Activated naive CD8-positive, alpha-beta T cell treated with anti-CD3 and anti-CD28 coated beads, Interleukin-2, amount 10 ng/mL, durations not matched to agents 7 days and 5 days (primary cell): ENCODE measurements at regions not wholly inside any gene's neighbourhood (a gene's known extent, or its start where the extent isn't known, plus 50 kb on each side); places are given as distances from the start of the nearest gene placed in this dataset.

Source experiments
- ATAC-seq: fragments of 150-1000 bp; cut with Tn5 transposase; one replicate; pipeline ENCODE4 v1.10.0; 2021; ENCODE audit warnings: low read depth, moderate library complexity
- POLR2A ChIA-PET: fragments of 350-600 bp; sonication (Branson Sonifier 250); formaldehyde crosslinking; loops from one replicate; lab custom pipeline; 2021; ENCODE audit warnings: antibody characterized with exemption; lab: Charles Lee
- DNase-seq: peaks from one replicate; pipeline ENCODE4 v3.0.0; 2021
- H3K27ac Mint-ChIP-seq: one replicate; pipeline ENCODE4 v1.8.0; 2022; ENCODE audit warnings: mild to moderate bottlenecking, mixed read lengths
- H3K27me3 Mint-ChIP-seq: one replicate; pipeline ENCODE4 v1.8.0; 2022; ENCODE audit warnings: mild to moderate bottlenecking, moderate library complexity, mixed read lengths
- H3K36me3 Mint-ChIP-seq: one replicate; pipeline ENCODE4 v1.8.0; 2021; ENCODE audit warnings: mild to moderate bottlenecking, mixed read lengths
- H3K4me1 Mint-ChIP-seq: one replicate; pipeline ENCODE4 v1.8.0; 2021; ENCODE audit warnings: mixed read lengths
- H3K4me3 Mint-ChIP-seq: one replicate; pipeline ENCODE4 v1.8.0; 2022; ENCODE audit warnings: mild to moderate bottlenecking, moderate library complexity, mixed read lengths
- H3K9me3 Mint-ChIP-seq: one replicate; pipeline ENCODE4 v1.8.0; 2021; ENCODE audit warnings: mixed read lengths

DNA sequence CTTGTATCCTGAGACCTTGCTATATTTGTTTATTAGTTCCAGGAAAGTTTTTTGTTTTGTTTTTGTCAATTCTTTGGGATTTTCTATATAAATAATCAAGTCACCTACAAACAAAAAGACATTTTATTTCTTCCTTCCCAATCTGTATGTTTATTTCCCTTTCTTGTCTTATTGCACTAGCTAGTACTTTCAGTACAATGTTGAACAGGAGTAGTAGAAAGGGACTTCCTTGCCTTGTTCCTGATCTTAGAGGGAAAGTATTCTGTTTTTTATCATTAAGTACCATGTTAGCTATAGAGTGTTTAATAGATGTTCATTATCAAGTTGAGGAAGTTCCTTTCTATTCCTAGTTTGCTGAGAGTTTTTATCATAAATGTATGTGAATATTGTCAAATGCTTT, 119.5 kb upstream of the TLE4 start:
- Mint-ChIP-seq H3K27me3 (peaks cover 5% of the 10 kb centered on the region), H3K27ac (no peak overlapping the region)

GRCh38 chr9:79461712-79462111, 110.1 kb upstream of the TLE4 start:
- Mint-ChIP-seq H3K27ac (no peak overlapping the region), H3K36me3 (no peaks in the 10 kb centered on the region), H3K4me3 (no peak overlapping the region), H3K27me3 (no peaks in the 10 kb centered on the region), H3K4me1 (no peaks in the 10 kb centered on the region), H3K9me3 (no peaks in the 10 kb centered on the region)
- ATAC-seq (no peak), DNase-seq (no peak)
- POLR2A ChIA-PET, result no interaction called here

More for the DNA sequence above, 119.5 kb upstream of the TLE4 start:
- Mint-ChIP-seq H3K4me1 (no peaks in the 10 kb centered on the region), H3K9me3 (peaks cover 4% of the 10 kb centered on the region), H3K36me3 (peaks cover 3% of the 10 kb centered on the region), H3K4me3 (no peak overlapping the region)
- no peak for DNase-seq
- POLR2A ChIA-PET, result no interaction called here
- ATAC-seq, result no peak

GRCh38 chr9:79465156-79465555, 106.6 kb upstream of the TLE4 start:
- DNase-seq, result no peak
- ATAC-seq, result no peak
- H3K4me3 Mint-ChIP-seq, result no peak overlapping the region
- H3K9me3 Mint-ChIP-seq, result peaks cover 2% of the 10 kb centered on the region
- no peak overlapping the region for H3K27ac Mint-ChIP-seq
- H3K4me1 Mint-ChIP-seq, result peaks cover 14% of the 10 kb centered on the region
- H3K27me3 Mint-ChIP-seq, result no peaks in the 10 kb centered on the region
- H3K36me3 Mint-ChIP-seq, result peaks cover 3% of the 10 kb centered on the region
- POLR2A ChIA-PET, result no interaction called here

DNA sequence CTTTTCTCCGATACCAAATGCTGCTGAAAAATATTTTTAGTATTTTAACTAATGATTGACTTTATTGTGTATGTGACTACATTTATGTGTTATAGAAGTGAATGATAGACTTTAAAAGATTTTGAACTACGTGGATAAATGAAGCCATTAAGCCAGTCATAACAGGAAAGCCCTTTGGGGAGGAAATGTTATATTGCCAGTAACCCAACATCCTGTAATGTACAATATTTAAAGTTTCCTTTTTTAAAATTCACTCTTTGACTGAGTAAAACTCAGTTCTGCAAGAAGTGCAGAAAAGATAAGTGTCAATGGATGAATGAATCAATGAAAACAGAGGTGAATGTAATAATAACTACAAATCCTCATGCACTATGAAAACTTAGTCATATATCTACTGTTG, 102.6 kb upstream of the TLE4 start:
- H3K4me3 Mint-ChIP-seq, result no peak overlapping the region
- POLR2A ChIA-PET, result interaction anchor here (0.5 kb wide), 1 partner anchor 980 kb away, joined by 4 read pairs; no protein-coding TSS in a partner anchor

GRCh38 chr9:79470954-79471353, 100.8 kb upstream of the TLE4 start:
- POLR2A ChIA-PET, result interaction anchor here (1.7 kb wide), 1 partner anchor 101 kb away, joined by 11 read pairs; the partner anchor contains the start of gene TLE4
- Mint-ChIP-seq H3K9me3 (peaks cover 2% of the 10 kb centered on the region), H3K4me3 (no peak overlapping the region), H3K4me1 (peaks cover 35% of the 10 kb centered on the region), H3K27me3 (no peaks in the 10 kb centered on the region), H3K36me3 (peaks cover 3% of the 10 kb centered on the region), H3K27ac (no peak overlapping the region)
- no peak for ATAC-seq
- DNase-seq, result no peak

More for the DNA sequence above, 102.6 kb upstream of the TLE4 start:
- DNase-seq (no peak), ATAC-seq (peak; percentile 46)
- Mint-ChIP-seq H3K36me3 (peaks cover 3% of the 10 kb centered on the region), H3K27ac (no peak overlapping the region), H3K9me3 (peaks cover 2% of the 10 kb centered on the region), H3K27me3 (no peaks in the 10 kb centered on the region), H3K4me1 (peaks cover 35% of the 10 kb centered on the region)

GRCh38 chr9:79471580-79472543, 99.9 kb upstream of the TLE4 start:
- H3K9me3 Mint-ChIP-seq, result peaks cover 2% of the 10 kb centered on the region
- no peaks in the 10 kb centered on the region for H3K27me3 Mint-ChIP-seq
- H3K4me3 Mint-ChIP-seq, result peak overlapping the region; percentile 25
- DNase-seq (no peak), ATAC-seq (peak; percentile 80)
- H3K36me3 Mint-ChIP-seq, result peaks cover 3% of the 10 kb centered on the region
- POLR2A ChIA-PET, result interaction anchor here (1.4 to 1.7 kb wide), 2 partner anchors 100 kb away, joined by 9 to 11 read pairs; partner anchors contain the start of gene TLE4
- H3K4me1 Mint-ChIP-seq, result peaks cover 35% of the 10 kb centered on the region
- H3K27ac Mint-ChIP-seq, result peak overlapping the region; percentile 68

DNA sequence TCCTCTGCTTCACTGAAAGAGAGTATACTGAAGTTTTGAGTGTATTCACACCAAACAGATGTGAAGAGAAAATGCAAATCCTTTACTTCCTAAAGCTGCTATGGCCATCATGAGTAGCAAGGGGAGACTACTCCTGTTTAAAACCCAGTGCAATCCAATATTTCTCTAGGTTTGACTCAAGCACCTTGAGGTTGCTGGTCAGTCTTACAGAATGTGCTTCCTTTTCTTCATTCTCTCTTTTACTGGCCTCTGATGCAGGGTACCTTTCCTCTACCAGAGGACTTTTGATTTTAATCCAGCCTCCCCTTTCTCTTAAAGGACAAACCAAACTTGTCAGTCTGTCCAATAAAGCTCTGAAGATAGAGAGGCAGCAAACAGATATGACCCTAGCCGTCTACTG, 98.1 kb upstream of the TLE4 start:
- Mint-ChIP-seq H3K4me1 (peaks cover 38% of the 10 kb centered on the region), H3K27me3 (no peaks in the 10 kb centered on the region), H3K4me3 (no peak overlapping the region), H3K36me3 (peaks cover 2% of the 10 kb centered on the region), H3K27ac (no peak overlapping the region), H3K9me3 (no peaks in the 10 kb centered on the region)
- POLR2A ChIA-PET, result no interaction called here
- no peak for DNase-seq
- ATAC-seq, result no peak

- H3K4me1 Mint-ChIP-seq, result peaks cover 23% of the 10 kb centered on the region
- POLR2A ChIA-PET, result no interaction called here
- no peak overlapping the region for H3K27ac Mint-ChIP-seq
- no peak overlapping the region for H3K4me3 Mint-ChIP-seq
- no peaks in the 10 kb centered on the region for H3K9me3 Mint-ChIP-seq
- no peak for DNase-seq
- no peaks in the 10 kb centered on the region for H3K36me3 Mint-ChIP-seq
- H3K27me3 Mint-ChIP-seq, result no peaks in the 10 kb centered on the region
- ATAC-seq, result no peak
Observed at GRCh38 chr9:79477241-79477840, 94.4 kb upstream of the TLE4 start.

DNA sequence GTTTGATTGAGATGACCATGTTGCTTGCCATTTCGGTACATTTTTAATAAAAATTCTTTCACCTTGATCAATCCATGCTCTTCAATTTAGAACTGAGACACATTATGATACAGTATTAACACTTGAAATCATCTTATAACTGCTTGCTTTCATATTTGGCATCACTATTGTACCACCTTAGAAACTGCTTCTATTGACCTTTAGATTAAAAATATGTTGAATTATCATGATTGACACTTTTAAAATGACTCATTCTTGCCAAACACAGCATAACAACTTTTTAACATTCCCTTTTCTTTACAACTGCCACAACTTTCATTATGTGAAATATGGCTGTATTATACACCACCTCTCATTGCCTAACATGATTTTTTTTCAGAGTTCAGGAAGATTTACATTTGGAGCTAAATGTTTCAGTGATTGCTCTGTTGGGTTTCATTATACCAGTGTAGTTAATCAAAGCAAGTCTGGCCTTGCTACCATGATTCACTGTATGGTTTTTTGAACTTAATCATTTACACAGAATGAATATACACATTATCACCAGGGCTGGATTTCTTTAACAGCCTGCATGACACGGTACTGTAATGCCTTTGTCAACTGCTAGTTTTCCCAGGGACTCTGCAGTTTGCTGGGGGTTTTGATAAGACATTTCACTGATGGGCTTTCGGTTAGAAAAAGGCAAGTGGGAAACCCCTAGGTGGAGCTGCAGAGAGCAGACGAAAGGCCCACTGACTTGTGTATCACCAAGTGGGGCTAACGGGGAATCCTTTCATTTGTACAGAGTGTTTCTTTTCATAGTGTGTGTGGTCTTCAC, 93.6 kb upstream of the TLE4 start:
- H3K9me3 Mint-ChIP-seq, result no peaks in the 10 kb centered on the region
- ATAC-seq (peak; percentile 60), DNase-seq (no peak)
- H3K36me3 Mint-ChIP-seq, result no peaks in the 10 kb centered on the region
- no peak overlapping the region for H3K27ac Mint-ChIP-seq
- H3K4me1 Mint-ChIP-seq, result peaks cover 16% of the 10 kb centered on the region
- POLR2A ChIA-PET, result no interaction called here
- no peak overlapping the region for H3K4me3 Mint-ChIP-seq
- no peaks in the 10 kb centered on the region for H3K27me3 Mint-ChIP-seq

DNA sequence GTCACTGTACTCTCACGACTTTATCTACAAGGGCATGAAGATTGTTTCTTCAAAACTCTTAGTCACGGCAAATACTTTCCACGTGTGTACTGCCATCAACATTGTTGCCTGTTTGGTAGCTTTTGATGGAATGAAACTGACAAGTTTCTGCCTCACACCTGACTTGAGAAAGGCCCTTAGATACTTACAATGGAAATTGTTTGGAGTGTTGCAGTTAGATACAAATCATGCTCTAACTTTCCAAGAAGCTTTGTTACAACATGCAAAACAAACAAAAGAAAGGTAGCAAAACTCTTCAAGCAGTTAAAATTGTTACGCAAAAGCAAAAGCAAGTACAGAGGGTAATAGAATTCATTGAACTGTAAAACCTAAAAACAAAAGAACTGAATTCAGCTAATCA, 91.1 kb upstream of the TLE4 start:
- ATAC-seq (no peak), DNase-seq (no peak)
- peaks cover 9% of the 10 kb centered on the region for H3K4me1 Mint-ChIP-seq
- no peak overlapping the region for H3K4me3 Mint-ChIP-seq
- H3K27me3 Mint-ChIP-seq, result no peaks in the 10 kb centered on the region
- no peaks in the 10 kb centered on the region for H3K9me3 Mint-ChIP-seq
- H3K36me3 Mint-ChIP-seq, result no peaks in the 10 kb centered on the region
- POLR2A ChIA-PET, result no interaction called here
- no peak overlapping the region for H3K27ac Mint-ChIP-seq

DNA sequence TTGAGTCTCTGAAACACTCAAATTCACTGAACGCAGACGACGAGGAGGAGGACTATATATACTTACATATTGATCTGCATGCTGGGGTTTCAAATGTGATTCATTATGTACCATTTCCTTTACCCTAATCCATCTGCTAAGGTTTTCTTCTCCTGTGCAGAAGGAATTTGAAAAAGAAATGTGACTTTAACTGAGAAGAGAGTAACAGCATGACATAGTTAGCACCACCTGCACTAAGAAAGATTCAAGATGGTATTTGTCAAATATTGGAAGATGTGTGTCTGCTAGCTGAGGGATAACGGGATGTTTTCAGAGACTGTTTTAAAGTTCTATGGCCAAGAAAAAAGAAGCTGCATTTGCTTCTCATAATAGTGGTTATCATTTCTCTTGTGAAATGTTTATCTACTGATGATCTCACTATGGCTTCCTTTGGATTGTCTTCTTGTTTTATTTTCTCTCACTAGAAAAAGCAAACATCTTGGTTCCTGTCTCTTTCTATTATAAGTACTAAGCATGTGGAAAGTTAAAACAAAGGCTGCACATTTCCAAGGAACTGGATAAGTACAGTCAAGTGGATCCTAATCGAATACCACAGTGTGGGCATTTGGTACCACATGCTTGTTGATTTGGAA, 89.8 kb upstream of the TLE4 start:
- Mint-ChIP-seq H3K27ac (no peak overlapping the region), H3K9me3 (no peaks in the 10 kb centered on the region), H3K4me1 (peaks cover 9% of the 10 kb centered on the region), H3K4me3 (no peak overlapping the region), H3K27me3 (no peaks in the 10 kb centered on the region), H3K36me3 (no peaks in the 10 kb centered on the region)
- POLR2A ChIA-PET, result no interaction called here
- ATAC-seq (no peak), DNase-seq (no peak)

GRCh38 chr9:79485258-79485657, 86.5 kb upstream of the TLE4 start:
- Mint-ChIP-seq H3K36me3 (no peaks in the 10 kb centered on the region), H3K9me3 (no peaks in the 10 kb centered on the region), H3K27ac (no peak overlapping the region), H3K4me3 (no peak overlapping the region), H3K4me1 (peaks cover 4% of the 10 kb centered on the region), H3K27me3 (no peaks in the 10 kb centered on the region)
- POLR2A ChIA-PET, result no interaction called here
- no peak for ATAC-seq
- DNase-seq, result no peak
